AG04450 (cell line): ENCODE measurements at regions not wholly inside any gene's neighbourhood (a gene's known extent, or its start where the extent isn't known, plus 50 kb on each side); places are given as distances from the start of the nearest gene placed in this dataset.

ENCODE experiments used
- CTCF ChIA-PET: fragments of 300-600, 350-600 bp; formaldehyde crosslinking; extraction: SDS; loops from one replicate; lab custom pipeline; 2022; ENCODE audit warnings: antibody characterized with exemption, inconsistent platforms; lab: Charles Lee
- POLR2A ChIA-PET: fragments of 350-600 bp; formaldehyde crosslinking; extraction: SDS; loops from one replicate; lab custom pipeline; 2021; ENCODE audit warnings: antibody characterized with exemption, inconsistent platforms; lab: Yijun Ruan, JAX
- DNase-seq: peaks from one replicate; pipeline ENCODE4 v3.0.0-alpha.2; 2011; ENCODE audit warnings: low read depth, low spot score
- H3K27ac ChIP-seq: one replicate; pipeline ENCODE4 v1.5.1; 2012; ENCODE audit warnings: low read depth, low read length, control low read depth
- H3K27me3 ChIP-seq: one replicate; pipeline ENCODE4 v1.6.0; 2012; ENCODE audit warnings: low read length; ENCODE audit not compliant: control insufficient read depth, insufficient read depth
- H3K4me3 ChIP-seq: 2 replicates; pipeline ENCODE4 v1.5.1; 2011; ENCODE audit warnings: mild to moderate bottlenecking, low read depth, low read length, control low read depth
- H3K9me3 ChIP-seq: 2 replicates; pipeline ENCODE4 v1.5.1; 2012; ENCODE audit warnings: low read length; ENCODE audit not compliant: control insufficient read depth, insufficient read depth
- TF ChIP-seq, protein P1 (sequence below): IDR thresholded peaks from 2 replicates; pipeline ENCODE4 v1.5.1; 2011; ENCODE audit warnings: low read depth, low read length, control low read depth, inconsistent platforms

DNA sequence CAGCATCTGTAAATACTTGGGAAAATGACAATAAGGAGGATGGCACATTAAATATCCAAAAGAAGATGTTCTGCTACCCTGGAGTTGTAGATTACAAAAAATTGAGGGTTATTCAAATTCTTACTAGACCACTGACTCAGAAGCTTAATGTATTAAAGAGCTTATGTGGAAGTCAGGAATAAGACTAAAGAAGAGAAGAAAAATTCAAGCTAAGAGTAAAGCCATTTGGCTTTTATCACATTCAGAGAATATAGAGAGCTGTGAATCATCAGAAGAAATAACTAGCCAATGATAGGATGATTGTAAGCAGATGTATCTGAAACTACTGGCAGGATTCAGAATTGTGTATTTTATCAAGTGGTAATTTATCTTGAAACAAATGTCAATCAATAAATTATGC is 237.0 kb downstream of the TBX15 start:
- DNase-seq, result no peak
- Histone ChIP-seq H3K9me3 (no peaks in the 10 kb centered on the region), H3K4me3 (no peak overlapping the region), H3K27me3 (no peaks in the 10 kb centered on the region), H3K27ac (no peak overlapping the region)
- ChIA-PET POLR2A (no interaction called here), CTCF (no interaction called here)
- TF ChIP-seq, protein P1, sequence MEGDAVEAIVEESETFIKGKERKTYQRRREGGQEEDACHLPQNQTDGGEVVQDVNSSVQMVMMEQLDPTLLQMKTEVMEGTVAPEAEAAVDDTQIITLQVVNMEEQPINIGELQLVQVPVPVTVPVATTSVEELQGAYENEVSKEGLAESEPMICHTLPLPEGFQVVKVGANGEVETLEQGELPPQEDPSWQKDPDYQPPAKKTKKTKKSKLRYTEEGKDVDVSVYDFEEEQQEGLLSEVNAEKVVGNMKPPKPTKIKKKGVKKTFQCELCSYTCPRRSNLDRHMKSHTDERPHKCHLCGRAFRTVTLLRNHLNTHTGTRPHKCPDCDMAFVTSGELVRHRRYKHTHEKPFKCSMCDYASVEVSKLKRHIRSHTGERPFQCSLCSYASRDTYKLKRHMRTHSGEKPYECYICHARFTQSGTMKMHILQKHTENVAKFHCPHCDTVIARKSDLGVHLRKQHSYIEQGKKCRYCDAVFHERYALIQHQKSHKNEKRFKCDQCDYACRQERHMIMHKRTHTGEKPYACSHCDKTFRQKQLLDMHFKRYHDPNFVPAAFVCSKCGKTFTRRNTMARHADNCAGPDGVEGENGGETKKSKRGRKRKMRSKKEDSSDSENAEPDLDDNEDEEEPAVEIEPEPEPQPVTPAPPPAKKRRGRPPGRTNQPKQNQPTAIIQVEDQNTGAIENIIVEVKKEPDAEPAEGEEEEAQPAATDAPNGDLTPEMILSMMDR, result no peak

DNA sequence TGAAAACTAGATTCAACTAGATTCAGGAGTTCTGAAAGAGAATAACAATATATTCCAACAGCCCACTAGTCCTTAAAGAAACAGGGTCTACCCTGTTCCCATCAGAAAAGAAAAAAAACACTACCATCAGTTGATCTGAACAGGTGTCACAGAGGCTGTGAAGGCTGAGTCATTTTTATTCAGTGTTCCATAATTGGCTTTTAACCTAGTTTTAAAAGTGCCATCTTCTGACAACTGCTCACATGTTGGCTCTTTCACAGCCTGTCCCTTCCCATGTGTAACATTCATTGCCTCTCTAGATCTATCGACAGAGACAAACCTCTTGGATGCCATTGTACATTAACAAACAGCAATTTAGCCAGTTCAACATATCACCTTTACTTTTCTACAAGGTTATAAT is 243.7 kb downstream of the TBX15 start:
- DNase-seq, result no peak
- CTCF ChIA-PET, result no interaction called here
- Histone ChIP-seq H3K4me3 (no peak overlapping the region), H3K27ac (no peak overlapping the region), H3K27me3 (no peaks in the 10 kb centered on the region), H3K9me3 (no peaks in the 10 kb centered on the region)
- POLR2A ChIA-PET, result no interaction called here
- TF ChIP-seq, protein P1, result no peak

DNA sequence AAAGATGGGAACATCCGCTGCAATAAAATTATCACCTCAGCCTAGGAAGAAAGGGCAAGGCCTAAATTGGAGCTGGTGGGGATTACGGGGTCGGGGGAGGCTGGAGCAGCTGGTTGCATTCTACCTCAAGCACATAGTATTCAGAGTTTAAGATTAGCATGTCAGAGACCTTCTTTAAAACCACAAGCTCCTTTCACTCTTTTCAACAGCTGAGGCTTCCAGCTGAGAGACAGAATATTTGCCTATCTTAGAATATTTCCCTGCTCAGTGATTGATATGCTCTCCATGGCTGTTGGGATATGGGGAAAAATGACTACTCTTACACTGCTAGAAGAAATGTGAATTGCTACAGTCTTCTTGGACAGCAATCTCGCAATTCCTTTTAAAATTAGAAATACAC is 248.6 kb downstream of the TBX15 start:
- H3K9me3 ChIP-seq, result no peaks in the 10 kb centered on the region
- no peak overlapping the region for H3K27ac ChIP-seq
- TF ChIP-seq, protein P1, result no peak
- no peak overlapping the region for H3K4me3 ChIP-seq
- POLR2A ChIA-PET, result no interaction called here
- H3K27me3 ChIP-seq, result no peaks in the 10 kb centered on the region
- DNase-seq, result no peak
- CTCF ChIA-PET, result no interaction called here

DNA sequence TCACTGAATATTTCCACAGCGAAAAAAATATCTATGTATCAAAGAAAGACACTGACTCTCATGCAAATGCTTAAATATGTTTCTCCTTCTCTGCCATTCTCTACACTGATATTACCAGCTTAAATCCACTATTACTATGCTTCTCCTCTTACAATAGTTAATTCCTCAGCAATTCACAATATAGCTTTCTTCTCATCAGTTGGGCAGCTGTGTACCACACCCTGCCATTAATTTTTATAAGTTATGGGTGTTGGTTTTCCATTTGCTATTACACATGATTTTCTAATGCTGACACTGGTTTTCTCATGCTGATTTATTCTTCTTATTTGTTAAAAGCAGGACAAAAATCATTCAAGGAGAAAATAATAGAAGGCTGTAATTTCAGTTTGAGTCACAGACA is 251.8 kb downstream of the TBX15 start:
- Histone ChIP-seq H3K9me3 (no peaks in the 10 kb centered on the region), H3K27ac (no peak overlapping the region), H3K4me3 (no peak overlapping the region), H3K27me3 (no peaks in the 10 kb centered on the region)
- CTCF ChIA-PET, result no interaction called here
- no peak for DNase-seq
- TF ChIP-seq, protein P1, result no peak
- POLR2A ChIA-PET, result no interaction called here

DNA sequence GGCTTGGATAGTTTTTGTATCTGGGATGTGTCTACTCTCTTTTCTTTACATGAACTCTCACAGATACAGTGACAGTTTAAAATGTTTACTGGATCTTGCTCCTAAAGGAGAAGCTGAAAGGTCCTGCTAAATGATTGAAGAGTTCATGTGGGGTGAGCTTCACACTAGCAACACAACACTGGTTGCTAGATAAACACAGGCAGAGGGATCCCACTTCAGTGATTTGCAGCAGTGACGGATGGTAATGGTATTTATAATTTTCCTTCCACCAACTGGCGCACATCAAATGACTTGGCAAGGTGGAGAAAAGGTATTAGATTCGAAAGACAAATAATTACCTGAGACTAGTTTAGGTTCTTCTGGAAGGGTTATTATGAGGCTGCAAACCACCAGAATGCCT is 270.2 kb downstream of the TBX15 start:
- H3K9me3 ChIP-seq, result no peaks in the 10 kb centered on the region; the same call in 1 of the 2 replicates
- no peak overlapping the region for H3K27ac ChIP-seq
- no peak for DNase-seq
- H3K4me3 ChIP-seq, result no peak overlapping the region
- ChIA-PET CTCF (no interaction called here), POLR2A (no interaction called here)
- TF ChIP-seq, protein P1, result no peak
- no peaks in the 10 kb centered on the region for H3K27me3 ChIP-seq
